Activated CD4-positive, alpha-beta T cell treated with anti-CD3 and anti-CD28 coated beads, Interleukin-2, amount 50 U/mL, for 48 hours (primary cell): ENCODE measurements at regions not wholly inside any gene's neighbourhood (a gene's known extent, or its start where the extent isn't known, plus 50 kb on each side); places are given as distances from the start of the nearest gene placed in this dataset.

Experiments
- DNase-seq, 2 experiments: peaks; one replicate each; pipeline ENCODE4 v3.0.0-alpha.2; 2020

- no peak for DNase-seq
These were observed 149.9 kb downstream of the SHQ1 start for GRCh38 chr3:72698154-72698917.

- no peak for DNase-seq
These were observed 150.5 kb downstream of the SHQ1 start for GRCh38 chr3:72697717-72698116.

- DNase-seq = no peak
These were observed 151.4 kb downstream of the SHQ1 start for GRCh38 chr3:72696815-72697214.

GRCh38 chr3:72694398-72694797 lies 153.8 kb downstream of the SHQ1 start:
- DNase-seq = no peak

- no peak for DNase-seq
These were observed 155.3 kb downstream of the SHQ1 start for GRCh38 chr3:72692990-72693389.

GRCh38 chr3:72690629-72691028 lies 157.6 kb downstream of the SHQ1 start:
- DNase-seq = no peak

GRCh38 chr3:72682936-72683452 lies 165.3 kb downstream of the SHQ1 start:
- DNase-seq = no peak

GRCh38 chr3:72681598-72681997 lies 166.6 kb downstream of the SHQ1 start:
- DNase-seq = no peak

GRCh38 chr3:72680766-72681165 lies 167.5 kb downstream of the SHQ1 start:
- no peak for DNase-seq

GRCh38 chr3:72679540-72680198 lies 168.6 kb downstream of the SHQ1 start:
- no peak for DNase-seq

GRCh38 chr3:72678867-72679266 lies 169.4 kb downstream of the SHQ1 start:
- no peak for DNase-seq

GRCh38 chr3:72678380-72678779 lies 169.9 kb downstream of the SHQ1 start:
- no peak for DNase-seq

- DNase-seq = no peak
These were observed 173.0 kb downstream of the SHQ1 start for GRCh38 chr3:72675243-72675642.

- DNase-seq = no peak
These were observed 175.1 kb downstream of the SHQ1 start for GRCh38 chr3:72673011-72673771.

GRCh38 chr3:72669224-72669623 lies 179.0 kb downstream of the SHQ1 start:
- no peak for DNase-seq

GRCh38 chr3:72666447-72666755 lies 181.8 kb downstream of the SHQ1 start:
- DNase-seq = no peak

- DNase-seq = peak; percentile 64 to 73
These were observed 182.4 kb downstream of the SHQ1 start for GRCh38 chr3:72665701-72666446.

- no peak for DNase-seq
These were observed 183.1 kb downstream of the SHQ1 start for GRCh38 chr3:72665103-72665502.

- no peak for DNase-seq
These were observed 183.9 kb downstream of the SHQ1 start for GRCh38 chr3:72664184-72664975.

- no peak for DNase-seq
These were observed 184.8 kb downstream of the SHQ1 start for GRCh38 chr3:72663429-72663828.

GRCh38 chr3:72661115-72661457 lies 187.2 kb downstream of the SHQ1 start:
- no peak for DNase-seq
